ENCODE measurements at regions not wholly inside any gene's neighbourhood (a gene's known extent, or its start where the extent isn't known, plus 50 kb on each side); places are given as distances from the start of the nearest gene placed in this dataset.
"Not testable (repeated sequence)": the region's sequence is repeated elsewhere in the genome, so short reads cannot be mapped to it uniquely, and the experiment has no call there.

DNA sequence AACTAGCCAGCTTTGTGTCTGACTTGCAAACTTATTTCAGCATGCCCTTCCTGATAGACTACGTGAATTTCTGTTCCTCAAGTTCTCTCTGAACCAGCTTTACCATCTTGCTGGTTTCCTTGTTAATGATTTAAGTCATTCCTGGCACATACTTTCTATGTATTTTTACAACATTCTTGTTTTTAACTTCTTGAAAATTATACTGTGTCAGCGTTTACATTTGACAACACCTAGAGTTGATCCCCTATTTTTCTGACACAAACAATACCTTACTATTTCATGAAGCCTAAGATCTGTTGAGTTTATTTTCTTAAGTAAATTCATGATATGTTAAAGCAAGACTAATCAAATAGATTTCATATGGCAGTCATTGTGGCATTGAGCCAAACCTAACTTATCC is 686.3 kb downstream of the XPNPEP1 start:
- Mint-ChIP-seq H3K4me1 (no peaks in the 10 kb centered on the region), H3K27me3 (ENCODE audit: low read depth in 3 of 3) (no peaks in the 10 kb centered on the region), H3K4me3 (no peak overlapping the region), H3K36me3 (no peaks in the 10 kb centered on the region), H3K27ac (no peak overlapping the region), H3K9me3 (peaks cover 3 to 30% (median 13%) of the 10 kb centered on the region in 6 donors)
- DNase-seq: no peak

- H3K36me3 Mint-ChIP-seq; H3K27me3 Mint-ChIP-seq (ENCODE audit: low read depth in 3 of 3); H3K4me3 Mint-ChIP-seq; H3K4me1 Mint-ChIP-seq; H3K27ac Mint-ChIP-seq; DNase-seq: not testable (repeated sequence)
- H3K9me3 Mint-ChIP-seq: peaks cover 3 to 28% (median 11%) of the 10 kb centered on the region in 6 donors
These were observed 699.8 kb downstream of the XPNPEP1 start for GRCh38 chr10:109223533-109223932.

GRCh38 chr10:109219935-109220605 is 703.2 kb downstream of the XPNPEP1 start:
- H3K27me3 Mint-ChIP-seq (ENCODE audit: low read depth in 3 of 3): peaks cover 0 to 2% (median 1%) of the 10 kb centered on the region in 3 donors
- H3K4me1 Mint-ChIP-seq: no peaks in the 10 kb centered on the region

DNA sequence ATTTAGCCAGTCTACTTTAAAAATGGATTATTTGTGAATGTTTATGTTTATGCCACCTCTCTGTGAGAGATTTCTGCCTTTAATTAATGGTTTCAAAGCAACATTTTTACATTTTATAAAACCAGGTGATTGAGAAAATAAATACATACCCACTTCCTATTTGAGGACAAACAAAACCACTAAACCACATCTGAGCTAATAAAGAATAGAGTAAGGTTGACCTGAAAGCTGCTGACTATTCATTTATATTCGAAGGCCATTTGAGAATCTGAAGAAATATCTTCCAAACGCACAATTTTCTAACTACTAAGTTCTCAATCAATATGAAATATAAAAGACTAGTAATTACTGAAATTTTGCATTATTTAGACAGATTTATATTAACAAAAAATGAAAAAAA is 705.1 kb downstream of the XPNPEP1 start:
- Mint-ChIP-seq H3K27ac (no peak overlapping the region), H3K4me1 (no peaks in the 10 kb centered on the region), H3K4me3 (no peak overlapping the region), H3K9me3 (peaks cover 7 to 34% (median 11%) of the 10 kb centered on the region in 6 donors), H3K27me3 (ENCODE audit: low read depth in 3 of 3) (peaks cover 0 to 2% (median 1%) of the 10 kb centered on the region in 3 donors), H3K36me3 (no peaks in the 10 kb centered on the region)
- DNase-seq: no peak

More at GRCh38 chr10:109219935-109220605, 703.2 kb downstream of the XPNPEP1 start:
- no peaks in the 10 kb centered on the region for H3K36me3 Mint-ChIP-seq
- no peak overlapping the region for H3K27ac Mint-ChIP-seq
- no peak overlapping the region for H3K4me3 Mint-ChIP-seq
- peaks cover 0 to 37% (median 12%) of the 10 kb centered on the region in 6 donors for H3K9me3 Mint-ChIP-seq
- DNase-seq: no peak

- H3K4me1 Mint-ChIP-seq: no peaks in the 10 kb centered on the region
These were observed 707.8 kb downstream of the XPNPEP1 start for GRCh38 chr10:109215291-109216075.

GRCh38 chr10:109214891-109215290 is 708.4 kb downstream of the XPNPEP1 start:
- H3K27ac Mint-ChIP-seq; H3K4me3 Mint-ChIP-seq; H3K4me1 Mint-ChIP-seq; DNase-seq; H3K36me3 Mint-ChIP-seq; H3K27me3 Mint-ChIP-seq (ENCODE audit: low read depth in 3 of 3): not testable (repeated sequence)
- peaks cover 2 to 17% (median 8%) of the 10 kb centered on the region in 6 donors for H3K9me3 Mint-ChIP-seq

More at GRCh38 chr10:109215291-109216075, 707.8 kb downstream of the XPNPEP1 start:
- Mint-ChIP-seq H3K4me3 (no peak overlapping the region), H3K9me3 (peaks cover 1 to 17% (median 8%) of the 10 kb centered on the region in 6 donors), H3K27me3 (ENCODE audit: low read depth in 3 of 3) (peaks cover 0 to 1% (median 0%) of the 10 kb centered on the region in 3 donors), H3K36me3 (no peaks in the 10 kb centered on the region), H3K27ac (no peak overlapping the region)
- no peak for DNase-seq

DNA sequence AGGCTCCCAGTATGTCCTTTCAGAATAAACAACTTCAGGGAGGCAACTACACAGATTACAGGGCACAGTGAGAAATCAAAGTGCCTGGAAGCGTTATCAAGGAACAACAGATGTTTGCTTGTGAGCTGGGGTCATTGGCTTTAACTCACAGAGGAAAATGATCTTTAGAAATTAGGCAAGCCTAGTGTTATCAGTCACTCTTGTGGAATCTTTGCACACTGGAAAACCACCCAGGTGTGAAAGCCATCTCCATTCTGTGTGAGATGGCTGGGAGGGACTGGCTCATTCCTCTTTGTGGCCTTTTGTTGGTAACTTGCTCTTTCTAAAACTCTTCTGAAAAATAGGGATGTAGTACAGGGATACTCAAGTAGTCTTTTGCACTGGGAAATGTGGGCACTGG is 716.0 kb downstream of the XPNPEP1 start:
- H3K4me1 Mint-ChIP-seq: no peaks in the 10 kb centered on the region
- H3K27ac Mint-ChIP-seq: no peak overlapping the region
- H3K27me3 Mint-ChIP-seq (ENCODE audit: low read depth in 3 of 3): no peaks in the 10 kb centered on the region
- DNase-seq: no peak
- H3K9me3 Mint-ChIP-seq: peaks cover 0 to 10% (median 4%) of the 10 kb centered on the region in 6 donors
- peaks cover 0 to 2% (median 0%) of the 10 kb centered on the region in 3 donors for H3K36me3 Mint-ChIP-seq
- no peak overlapping the region for H3K4me3 Mint-ChIP-seq

- Mint-ChIP-seq H3K36me3 (peaks cover 0 to 2% (median 0%) of the 10 kb centered on the region in 3 donors), H3K9me3 (peaks cover under 1 to 19% (median 6%) of the 10 kb centered on the region in 6 donors), H3K27me3 (ENCODE audit: low read depth in 3 of 3) (no peaks in the 10 kb centered on the region)
These were observed 717.3 kb downstream of the XPNPEP1 start for GRCh38 chr10:109205929-109206585.

DNA sequence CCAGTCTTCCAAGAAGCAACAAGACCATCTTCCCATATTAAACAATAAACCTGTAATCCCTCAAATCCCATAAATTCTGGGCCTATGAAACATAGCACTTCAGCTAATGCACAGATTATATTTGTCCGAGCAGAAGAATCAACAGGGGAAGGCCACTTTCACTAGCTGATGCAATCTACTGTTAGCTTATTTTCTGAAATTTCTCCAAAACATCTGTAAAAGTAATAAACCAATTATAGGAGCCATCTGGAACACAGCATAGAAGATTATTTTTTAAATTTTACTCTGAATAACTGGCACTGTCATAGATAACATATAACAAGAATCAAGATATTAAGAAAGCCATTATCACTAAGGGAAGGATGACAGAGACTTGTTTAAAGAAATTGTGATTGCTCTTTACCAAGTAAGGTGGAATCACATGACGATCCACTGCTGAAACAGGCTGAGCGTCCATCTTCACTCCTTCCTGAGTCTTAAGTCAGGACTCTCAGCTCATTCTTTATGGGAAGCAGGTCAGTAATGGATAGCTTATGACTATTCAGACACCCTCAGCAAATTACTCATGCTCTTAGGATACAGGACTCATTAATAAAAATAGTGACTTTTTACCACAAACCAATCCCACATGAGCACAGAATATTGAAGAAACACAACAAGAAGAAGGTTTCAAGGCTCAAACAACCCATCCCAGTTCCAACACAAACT is 719.5 kb downstream of the XPNPEP1 start:
- Mint-ChIP-seq H3K9me3 (peaks cover 0 to 34% (median 10%) of the 10 kb centered on the region in 6 donors), H3K27me3 (ENCODE audit: low read depth in 3 of 3) (no peaks in the 10 kb centered on the region), H3K27ac (no peak overlapping the region), H3K4me1 (no peaks in the 10 kb centered on the region), H3K36me3 (peaks cover 0 to 3% (median 2%) of the 10 kb centered on the region in 3 donors), H3K4me3 (no peak overlapping the region)
- no peak for DNase-seq

More at GRCh38 chr10:109205929-109206585, 717.3 kb downstream of the XPNPEP1 start:
- Mint-ChIP-seq H3K27ac (no peak overlapping the region), H3K4me3 (no peak overlapping the region), H3K4me1 (no peaks in the 10 kb centered on the region)
- no peak for DNase-seq

DNA sequence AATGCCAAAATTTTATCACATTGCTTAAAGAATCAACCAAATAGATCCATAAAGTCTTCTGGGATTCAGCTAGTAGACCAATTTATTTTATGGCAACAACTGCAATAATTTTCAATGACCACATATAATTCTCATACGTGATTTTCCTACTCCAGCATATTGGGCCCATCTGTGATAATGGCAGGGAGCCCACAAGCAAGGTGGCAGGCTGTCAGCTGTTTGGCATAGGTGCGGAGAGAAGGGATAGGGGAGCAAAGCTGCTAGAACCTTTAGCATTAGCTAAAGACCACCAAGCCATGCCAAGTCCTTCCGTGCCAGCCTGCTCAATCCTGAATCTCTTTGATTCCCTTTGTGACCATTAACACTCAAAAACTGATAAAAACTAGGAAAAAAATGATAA is 721.2 kb downstream of the XPNPEP1 start:
- Mint-ChIP-seq H3K4me1 (no peaks in the 10 kb centered on the region), H3K9me3 (peaks cover 6 to 37% (median 18%) of the 10 kb centered on the region in 6 donors), H3K27ac (no peak overlapping the region), H3K4me3 (no peak overlapping the region), H3K27me3 (ENCODE audit: low read depth in 3 of 3) (no peaks in the 10 kb centered on the region), H3K36me3 (peaks cover 0 to 3% (median 0%) of the 10 kb centered on the region in 3 donors)
- DNase-seq: no peak

GRCh38 chr10:109200646-109201045 is 722.7 kb downstream of the XPNPEP1 start:
- H3K27ac Mint-ChIP-seq: no peak overlapping the region

DNA sequence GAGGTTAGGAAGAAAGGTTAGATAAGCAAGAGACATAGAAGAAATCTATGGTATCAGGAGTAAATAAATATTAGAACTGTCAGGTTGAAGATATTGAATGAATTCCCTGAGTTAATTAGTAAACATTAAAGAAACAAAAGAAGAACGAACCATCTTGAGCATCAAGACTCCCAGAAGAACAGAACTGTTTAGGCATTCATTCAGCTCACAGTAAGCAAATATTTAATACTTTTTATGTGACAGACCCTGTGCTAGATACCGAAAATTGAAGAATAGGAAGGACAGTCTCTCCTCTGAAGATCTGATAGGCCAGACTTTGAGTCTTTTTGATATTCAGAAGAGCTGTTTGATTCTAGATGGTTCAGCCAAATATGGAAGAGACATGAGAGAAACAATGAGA is 731.5 kb downstream of the XPNPEP1 start:
- Mint-ChIP-seq H3K4me1 (no peaks in the 10 kb centered on the region), H3K27me3 (ENCODE audit: low read depth in 3 of 3) (peaks cover 0 to 3% (median 0%) of the 10 kb centered on the region in 3 donors), H3K4me3 (no peak overlapping the region), H3K36me3 (peaks cover 0 to 10% (median 4%) of the 10 kb centered on the region in 3 donors), H3K27ac (no peak overlapping the region), H3K9me3 (peaks cover 21 to 56% (median 32%) of the 10 kb centered on the region in 6 donors)
- no peak for DNase-seq

More at GRCh38 chr10:109200646-109201045, 722.7 kb downstream of the XPNPEP1 start:
- no peaks in the 10 kb centered on the region for H3K4me1 Mint-ChIP-seq
- no peak for DNase-seq
- no peak overlapping the region for H3K4me3 Mint-ChIP-seq
- H3K27me3 Mint-ChIP-seq (ENCODE audit: low read depth in 3 of 3): no peaks in the 10 kb centered on the region
- H3K36me3 Mint-ChIP-seq: peaks cover 0 to 3% (median 0%) of the 10 kb centered on the region in 3 donors
- H3K9me3 Mint-ChIP-seq: peaks cover 11 to 38% (median 25%) of the 10 kb centered on the region in 6 donors

GRCh38 chr10:109191341-109191740 is 732.0 kb downstream of the XPNPEP1 start:
- Mint-ChIP-seq H3K4me1 (no peaks in the 10 kb centered on the region), H3K36me3 (peaks cover 0 to 10% (median 4%) of the 10 kb centered on the region in 3 donors), H3K27ac (peak overlapping the region in 1 of 6 donors; percentile 62)

More at GRCh38 chr10:109191341-109191740, 732.0 kb downstream of the XPNPEP1 start:
- H3K4me3 Mint-ChIP-seq: no peak overlapping the region
- peaks cover 24 to 56% (median 33%) of the 10 kb centered on the region in 6 donors for H3K9me3 Mint-ChIP-seq
- no peak for DNase-seq
- peaks cover 0 to 3% (median 0%) of the 10 kb centered on the region in 3 donors for H3K27me3 Mint-ChIP-seq (ENCODE audit: low read depth in 3 of 3)
